ENCODE measurements at regions not wholly inside any gene's neighbourhood (a gene's known extent, or its start where the extent isn't known, plus 50 kb on each side); places are given as distances from the start of the nearest gene placed in this dataset.

GRCh38 chr2:239588451-239589269, 187.8 kb upstream of the HDAC4 start:
- no peak for DNase-seq (ENCODE audit: low read depth in 4 of 6, low spot score in 6 of 6)
- no peaks in the 10 kb centered on the region for H3K36me3 ChIP-seq (ENCODE audit: control insufficient read depth, insufficient read depth, low read length)
- 82% methylated on average over 10 of the region's 13 CpGs for WGBS (ENCODE audit: insufficient coverage)

GRCh38 chr2:239587841-239588240, 187.0 kb upstream of the HDAC4 start:
- Histone ChIP-seq H3K9me3 (ENCODE audit: control insufficient read depth, insufficient read depth, low read length) (no peaks in the 10 kb centered on the region), H3K4me3 (ENCODE audit: low read depth, low read length) (no peak overlapping the region), H3K36me3 (ENCODE audit: control insufficient read depth, insufficient read depth, low read length) (no peaks in the 10 kb centered on the region), H3K27me3 (ENCODE audit: control insufficient read depth, insufficient read depth, low read length) (no peaks in the 10 kb centered on the region), H3K4me1 (ENCODE audit: control insufficient read depth, insufficient read depth, low read length) (peaks cover 18% of the 10 kb centered on the region), H3K27ac (ENCODE audit: low read depth, low read length) (no peak overlapping the region)
- WGBS (ENCODE audit: insufficient coverage), result 85% methylated on average over 8 of the region's 14 CpGs
- no peak for DNase-seq (ENCODE audit: low read depth in 4 of 6, low spot score in 6 of 6)

More at GRCh38 chr2:239588451-239589269, 187.8 kb upstream of the HDAC4 start:
- Histone ChIP-seq H3K27me3 (ENCODE audit: control insufficient read depth, insufficient read depth, low read length) (no peaks in the 10 kb centered on the region), H3K27ac (ENCODE audit: low read depth, low read length) (no peak overlapping the region), H3K4me1 (ENCODE audit: control insufficient read depth, insufficient read depth, low read length) (peaks cover 22% of the 10 kb centered on the region), H3K9me3 (ENCODE audit: control insufficient read depth, insufficient read depth, low read length) (no peaks in the 10 kb centered on the region), H3K4me3 (ENCODE audit: low read depth, low read length) (no peak overlapping the region)

GRCh38 chr2:239587311-239587731, 186.5 kb upstream of the HDAC4 start:
- no peaks in the 10 kb centered on the region for H3K36me3 ChIP-seq (ENCODE audit: control insufficient read depth, insufficient read depth, low read length)
- no peak overlapping the region for H3K27ac ChIP-seq (ENCODE audit: low read depth, low read length)
- DNase-seq (ENCODE audit: low read depth in 4 of 6, low spot score in 6 of 6), result no peak
- no peak overlapping the region for H3K4me3 ChIP-seq (ENCODE audit: low read depth, low read length)
- H3K4me1 ChIP-seq (ENCODE audit: control insufficient read depth, insufficient read depth, low read length), result peaks cover 18% of the 10 kb centered on the region
- no peaks in the 10 kb centered on the region for H3K9me3 ChIP-seq (ENCODE audit: control insufficient read depth, insufficient read depth, low read length)
- 92% methylated on average over 16 of the region's 16 CpGs for WGBS (ENCODE audit: insufficient coverage)
- H3K27me3 ChIP-seq (ENCODE audit: control insufficient read depth, insufficient read depth, low read length), result no peaks in the 10 kb centered on the region

GRCh38 chr2:239586651-239587310, 186.0 kb upstream of the HDAC4 start:
- peak in 1 of 6 donors; percentile 31 for DNase-seq (ENCODE audit: low read depth in 4 of 6, low spot score in 6 of 6)

GRCh38 chr2:239585422-239585821, 184.6 kb upstream of the HDAC4 start:
- Histone ChIP-seq H3K4me1 (ENCODE audit: control insufficient read depth, insufficient read depth, low read length) (peaks cover 21% of the 10 kb centered on the region), H3K27ac (ENCODE audit: low read depth, low read length) (no peak overlapping the region), H3K27me3 (ENCODE audit: control insufficient read depth, insufficient read depth, low read length) (no peaks in the 10 kb centered on the region), H3K9me3 (ENCODE audit: control insufficient read depth, insufficient read depth, low read length) (no peaks in the 10 kb centered on the region), H3K36me3 (ENCODE audit: control insufficient read depth, insufficient read depth, low read length) (no peaks in the 10 kb centered on the region), H3K4me3 (ENCODE audit: low read depth, low read length) (no peak overlapping the region)
- WGBS (ENCODE audit: insufficient coverage), result 80% methylated on average over 8 of the region's 10 CpGs
- DNase-seq (ENCODE audit: low read depth in 4 of 6, low spot score in 6 of 6), result no peak

More at GRCh38 chr2:239586651-239587310, 186.0 kb upstream of the HDAC4 start:
- Histone ChIP-seq H3K4me1 (ENCODE audit: control insufficient read depth, insufficient read depth, low read length) (peaks cover 18% of the 10 kb centered on the region), H3K27me3 (ENCODE audit: control insufficient read depth, insufficient read depth, low read length) (no peaks in the 10 kb centered on the region), H3K9me3 (ENCODE audit: control insufficient read depth, insufficient read depth, low read length) (no peaks in the 10 kb centered on the region), H3K4me3 (ENCODE audit: low read depth, low read length) (no peak overlapping the region), H3K36me3 (ENCODE audit: control insufficient read depth, insufficient read depth, low read length) (no peaks in the 10 kb centered on the region), H3K27ac (ENCODE audit: low read depth, low read length) (no peak overlapping the region)
- WGBS (ENCODE audit: insufficient coverage), result 80% methylated on average over 22 of the region's 22 CpGs

- DNase-seq (ENCODE audit: low read depth in 4 of 6, low spot score in 6 of 6), result no peak
- H3K27ac ChIP-seq (ENCODE audit: low read depth, low read length), result no peak overlapping the region
- WGBS (ENCODE audit: insufficient coverage), result 84% methylated on average over 3 of the region's 3 CpGs
- no peaks in the 10 kb centered on the region for H3K36me3 ChIP-seq (ENCODE audit: control insufficient read depth, insufficient read depth, low read length)
- no peaks in the 10 kb centered on the region for H3K27me3 ChIP-seq (ENCODE audit: control insufficient read depth, insufficient read depth, low read length)
- peaks cover 20% of the 10 kb centered on the region for H3K4me1 ChIP-seq (ENCODE audit: control insufficient read depth, insufficient read depth, low read length)
- H3K4me3 ChIP-seq (ENCODE audit: low read depth, low read length), result no peak overlapping the region
- H3K9me3 ChIP-seq (ENCODE audit: control insufficient read depth, insufficient read depth, low read length), result no peaks in the 10 kb centered on the region
These were observed 184.2 kb upstream of the HDAC4 start for GRCh38 chr2:239584986-239585385.

- Histone ChIP-seq H3K36me3 (ENCODE audit: control insufficient read depth, insufficient read depth, low read length) (no peaks in the 10 kb centered on the region), H3K9me3 (ENCODE audit: control insufficient read depth, insufficient read depth, low read length) (no peaks in the 10 kb centered on the region), H3K4me3 (ENCODE audit: low read depth, low read length) (no peak overlapping the region), H3K27ac (ENCODE audit: low read depth, low read length) (no peak overlapping the region), H3K4me1 (ENCODE audit: control insufficient read depth, insufficient read depth, low read length) (peaks cover 11% of the 10 kb centered on the region), H3K27me3 (ENCODE audit: control insufficient read depth, insufficient read depth, low read length) (no peaks in the 10 kb centered on the region)
- 94% methylated on average over 31 of the region's 31 CpGs for WGBS (ENCODE audit: insufficient coverage)
- no peak for DNase-seq (ENCODE audit: low read depth in 4 of 6, low spot score in 6 of 6)
These were observed 183.3 kb upstream of the HDAC4 start for GRCh38 chr2:239583879-239584859.

GRCh38 chr2:239583171-239583878, 182.5 kb upstream of the HDAC4 start:
- Histone ChIP-seq H3K36me3 (ENCODE audit: control insufficient read depth, insufficient read depth, low read length) (no peaks in the 10 kb centered on the region), H3K27me3 (ENCODE audit: control insufficient read depth, insufficient read depth, low read length) (no peaks in the 10 kb centered on the region), H3K4me3 (ENCODE audit: low read depth, low read length) (no peak overlapping the region), H3K4me1 (ENCODE audit: control insufficient read depth, insufficient read depth, low read length) (peaks cover 6% of the 10 kb centered on the region), H3K27ac (ENCODE audit: low read depth, low read length) (no peak overlapping the region), H3K9me3 (ENCODE audit: control insufficient read depth, insufficient read depth, low read length) (no peaks in the 10 kb centered on the region)
- no peak for DNase-seq (ENCODE audit: low read depth in 4 of 6, low spot score in 6 of 6)
- 97% methylated on average over 19 of the region's 21 CpGs for WGBS (ENCODE audit: insufficient coverage)

GRCh38 chr2:239582476-239582875, 181.7 kb upstream of the HDAC4 start:
- H3K4me1 ChIP-seq (ENCODE audit: control insufficient read depth, insufficient read depth, low read length), result peaks cover 9% of the 10 kb centered on the region
- no peak for DNase-seq (ENCODE audit: low read depth in 4 of 6, low spot score in 6 of 6)
- no peak overlapping the region for H3K27ac ChIP-seq (ENCODE audit: low read depth, low read length)
- H3K4me3 ChIP-seq (ENCODE audit: low read depth, low read length), result no peak overlapping the region
- no peaks in the 10 kb centered on the region for H3K36me3 ChIP-seq (ENCODE audit: control insufficient read depth, insufficient read depth, low read length)
- no peaks in the 10 kb centered on the region for H3K9me3 ChIP-seq (ENCODE audit: control insufficient read depth, insufficient read depth, low read length)
- H3K27me3 ChIP-seq (ENCODE audit: control insufficient read depth, insufficient read depth, low read length), result no peaks in the 10 kb centered on the region
- WGBS (ENCODE audit: insufficient coverage), result no CpG with 5 or more reads among the region's 6 CpGs

All from spinal cord (tissue), 9 donors.